ENCODE measurements at regions not wholly inside any gene's neighbourhood (a gene's known extent, or its start where the extent isn't known, plus 50 kb on each side); places are given as distances from the start of the nearest gene placed in this dataset.

GRCh38 chr5:34570721-34571676 is 85.1 kb upstream of the RAI14 start:
- Histone ChIP-seq H3K27ac (no peak overlapping the region), H3K36me3 (no peaks in the 10 kb centered on the region), H3K27me3 (no peaks in the 10 kb centered on the region), H3K9me3 (no peaks in the 10 kb centered on the region), H3K4me3 (no peak overlapping the region), H3K4me1 (no peaks in the 10 kb centered on the region)
- no peak for DNase-seq (ENCODE audit: low spot score in 2 of 2)
- 53% methylated on average over 5 of the region's 5 CpGs for WGBS
- TF ChIP-seq POLR2A (IDR thresholded peaks at IDR 0.05), result no peak
- TF ChIP-seq POLR2AphosphoS5 (IDR thresholded peaks at IDR 0.05), result no peak
- no peak for TF ChIP-seq EP300 (IDR thresholded peaks at IDR 0.05)
- TF ChIP-seq CTCF (IDR thresholded peaks at IDR 0.05), result no peak

GRCh38 chr5:34571677-34572041 is 84.5 kb upstream of the RAI14 start:
- no peaks in the 10 kb centered on the region for H3K36me3 ChIP-seq
- no peak for TF ChIP-seq POLR2AphosphoS5 (IDR thresholded peaks at IDR 0.05)
- no peak for TF ChIP-seq EP300 (IDR thresholded peaks at IDR 0.05)
- TF ChIP-seq CTCF (IDR thresholded peaks at IDR 0.05), result no peak
- TF ChIP-seq POLR2A (IDR thresholded peaks at IDR 0.05), result no peak
- no peak overlapping the region for H3K4me3 ChIP-seq
- no peaks in the 10 kb centered on the region for H3K4me1 ChIP-seq
- DNase-seq (ENCODE audit: low spot score in 2 of 2), result no peak
- H3K27me3 ChIP-seq, result no peaks in the 10 kb centered on the region
- 84% methylated on average over 3 of the region's 3 CpGs for WGBS
- no peaks in the 10 kb centered on the region for H3K9me3 ChIP-seq
- H3K27ac ChIP-seq, result no peak overlapping the region

GRCh38 chr5:34574936-34575467 is 81.1 kb upstream of the RAI14 start:
- no peaks in the 10 kb centered on the region for H3K4me1 ChIP-seq
- no peak for DNase-seq (ENCODE audit: low spot score in 2 of 2)
- no peak overlapping the region for H3K4me3 ChIP-seq
- TF ChIP-seq EP300 (IDR thresholded peaks at IDR 0.05), result no peak
- TF ChIP-seq POLR2AphosphoS5 (IDR thresholded peaks at IDR 0.05), result no peak
- no peak for TF ChIP-seq CTCF (IDR thresholded peaks at IDR 0.05)
- TF ChIP-seq POLR2A (IDR thresholded peaks at IDR 0.05), result no peak
- no peak overlapping the region for H3K27ac ChIP-seq
- no peaks in the 10 kb centered on the region for H3K27me3 ChIP-seq
- 74% methylated on average over 3 of the region's 3 CpGs for WGBS
- no peaks in the 10 kb centered on the region for H3K36me3 ChIP-seq
- no peaks in the 10 kb centered on the region for H3K9me3 ChIP-seq

- Histone ChIP-seq H3K27ac (no peak overlapping the region), H3K4me3 (no peak overlapping the region), H3K36me3 (no peaks in the 10 kb centered on the region), H3K9me3 (no peaks in the 10 kb centered on the region), H3K4me1 (no peaks in the 10 kb centered on the region), H3K27me3 (no peaks in the 10 kb centered on the region)
- TF ChIP-seq POLR2AphosphoS5 (IDR thresholded peaks at IDR 0.05), result no peak
- TF ChIP-seq EP300 (IDR thresholded peaks at IDR 0.05), result no peak
- TF ChIP-seq CTCF (IDR thresholded peaks at IDR 0.05), result no peak
- no peak for TF ChIP-seq POLR2A (IDR thresholded peaks at IDR 0.05)
- no peak for DNase-seq (ENCODE audit: low spot score in 2 of 2)
- 80% methylated on average over 11 of the region's 11 CpGs for WGBS
These were observed 79.0 kb upstream of the RAI14 start for GRCh38 chr5:34576891-34577666.

- no peaks in the 10 kb centered on the region for H3K36me3 ChIP-seq
- no peaks in the 10 kb centered on the region for H3K27me3 ChIP-seq
- H3K4me3 ChIP-seq, result no peak overlapping the region
- 94% methylated on average over 1 of the region's 1 CpG for WGBS
- no peaks in the 10 kb centered on the region for H3K4me1 ChIP-seq
- no peak for DNase-seq (ENCODE audit: low spot score in 2 of 2)
- no peak for TF ChIP-seq POLR2A (IDR thresholded peaks at IDR 0.05)
- no peak for TF ChIP-seq POLR2AphosphoS5 (IDR thresholded peaks at IDR 0.05)
- no peak for TF ChIP-seq EP300 (IDR thresholded peaks at IDR 0.05)
- no peak overlapping the region for H3K27ac ChIP-seq
- H3K9me3 ChIP-seq, result no peaks in the 10 kb centered on the region
These were observed 77.2 kb upstream of the RAI14 start for GRCh38 chr5:34578962-34579361.

Measured in suprapubic skin (tissue), 4 donors.